Skin epidermis (tissue), 12 donors: ENCODE measurements at regions not wholly inside any gene's neighbourhood (a gene's known extent, or its start where the extent isn't known, plus 50 kb on each side); places are given as distances from the start of the nearest gene placed in this dataset.
"Not testable (repeated sequence)": the region's sequence is repeated elsewhere in the genome, so short reads cannot be mapped to it uniquely, and the experiment has no call there.

Experiments used
- H3K27ac ChIP-seq, 21 experiments: fragments of 200-600 bp; sonication (generic) in 11 of 21; one replicate each; pipeline ENCODE4 v1.5.0; 2020; ENCODE audit warnings: mild to moderate bottlenecking in 3 of 21, inconsistent platforms in 2 of 21, moderate library complexity in 2 of 21
- H3K4me3 ChIP-seq, 7 experiments: fragments of 200-600 bp; sonication (generic) in 2 of 7; one replicate each; pipeline ENCODE4 v1.5.0; 2020; ENCODE audit warnings: inconsistent platforms in 2 of 7, mild to moderate bottlenecking in 2 of 7, moderate library complexity in 1 of 7

DNA sequence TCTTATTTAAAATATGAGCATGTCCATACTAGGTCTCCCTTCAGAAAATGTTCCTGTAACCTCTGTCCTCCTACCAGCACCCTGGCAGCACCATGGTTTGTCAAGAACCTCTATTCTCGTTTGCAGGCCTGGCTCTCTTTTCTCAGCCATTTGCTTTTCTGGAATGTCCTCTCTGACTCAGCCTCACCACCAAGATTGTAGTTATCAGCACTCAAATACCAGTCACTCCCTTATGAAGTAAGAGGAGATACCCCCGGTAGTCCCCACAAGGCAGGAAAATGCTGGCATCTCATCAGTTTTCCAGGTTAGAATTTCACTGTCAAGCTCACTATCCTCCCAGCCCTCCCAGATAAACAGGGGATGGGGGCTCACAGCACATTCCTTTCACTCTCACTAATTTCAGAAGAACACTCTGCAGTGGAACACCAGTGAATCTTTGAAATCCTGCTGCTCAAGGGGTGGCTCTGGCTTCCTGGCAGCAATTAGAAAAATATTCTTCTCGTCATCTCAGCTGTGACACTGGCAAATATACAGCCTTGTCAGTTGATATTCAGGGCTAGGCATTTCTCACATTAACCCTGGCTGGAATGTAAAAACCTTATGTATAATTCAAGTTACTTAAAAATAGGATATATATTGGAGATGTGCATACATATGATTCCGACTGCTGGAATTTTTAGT, 129.2 kb downstream of the TBX18 start:
- no peak overlapping the region for H3K4me3 ChIP-seq
- peak overlapping the region in 1 of 21 experiments; percentile 24 for H3K27ac ChIP-seq

DNA sequence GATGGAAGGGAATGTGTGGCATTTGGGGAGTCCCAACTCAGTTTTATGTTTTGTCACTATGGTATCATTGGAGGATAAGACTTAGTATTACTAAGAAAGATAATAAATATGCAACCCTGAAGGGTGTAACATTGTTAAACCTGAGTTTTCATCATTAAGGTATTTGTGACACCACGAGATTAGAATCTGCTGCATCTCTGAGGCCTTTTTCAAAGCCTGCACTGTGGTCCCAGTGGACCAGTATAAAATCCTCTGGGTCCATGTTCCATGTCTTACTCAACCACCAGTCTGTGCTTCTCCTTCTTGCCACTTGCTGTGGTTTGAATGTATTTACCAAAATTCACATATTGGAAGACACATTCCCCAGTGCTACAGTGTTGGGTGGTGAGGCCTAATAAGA, 130.6 kb downstream of the TBX18 start:
- Histone ChIP-seq H3K4me3 (no peak overlapping the region), H3K27ac (no peak overlapping the region)

DNA sequence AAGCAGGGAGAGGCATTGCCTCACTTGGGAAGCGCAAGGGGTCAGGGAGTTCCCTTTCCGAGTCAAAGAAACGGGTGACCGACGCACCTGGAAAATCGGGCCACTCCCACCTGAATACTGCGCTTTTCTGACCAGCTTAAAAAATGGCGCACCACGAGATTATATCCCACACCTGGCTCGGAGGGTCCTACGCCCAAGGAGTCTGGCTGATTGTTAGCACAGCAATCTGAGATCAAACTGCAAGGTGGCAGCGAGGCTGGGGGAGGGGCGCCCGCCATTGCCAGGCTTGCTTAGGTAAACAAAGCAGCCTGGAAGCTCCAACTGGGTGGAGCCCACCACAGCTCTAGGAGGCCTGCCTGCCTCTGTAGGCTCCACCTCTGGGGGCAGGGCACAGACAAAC, 137.9 kb downstream of the TBX18 start:
- H3K4me3 ChIP-seq, H3K27ac ChIP-seq: not testable (repeated sequence)

DNA sequence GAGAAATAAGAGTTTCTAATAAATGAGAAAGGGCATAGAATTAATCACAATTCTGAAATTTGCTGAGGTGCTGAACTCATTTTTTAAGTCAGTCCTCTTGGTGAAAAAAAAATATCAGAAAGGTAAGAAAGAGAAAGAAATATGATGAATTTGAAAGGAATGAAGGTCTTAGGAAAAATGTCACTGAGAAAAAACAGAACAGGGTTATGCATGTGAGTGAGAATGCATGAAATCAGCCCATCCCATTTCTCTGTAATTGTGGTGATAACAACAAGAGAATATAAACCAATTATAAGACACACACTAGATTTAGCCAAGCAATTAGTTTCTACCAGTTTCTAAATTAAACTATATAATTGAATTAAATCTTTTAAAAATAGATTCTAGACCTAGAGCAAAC, 138.9 kb downstream of the TBX18 start:
- no peak overlapping the region for H3K4me3 ChIP-seq
- no peak overlapping the region for H3K27ac ChIP-seq

DNA sequence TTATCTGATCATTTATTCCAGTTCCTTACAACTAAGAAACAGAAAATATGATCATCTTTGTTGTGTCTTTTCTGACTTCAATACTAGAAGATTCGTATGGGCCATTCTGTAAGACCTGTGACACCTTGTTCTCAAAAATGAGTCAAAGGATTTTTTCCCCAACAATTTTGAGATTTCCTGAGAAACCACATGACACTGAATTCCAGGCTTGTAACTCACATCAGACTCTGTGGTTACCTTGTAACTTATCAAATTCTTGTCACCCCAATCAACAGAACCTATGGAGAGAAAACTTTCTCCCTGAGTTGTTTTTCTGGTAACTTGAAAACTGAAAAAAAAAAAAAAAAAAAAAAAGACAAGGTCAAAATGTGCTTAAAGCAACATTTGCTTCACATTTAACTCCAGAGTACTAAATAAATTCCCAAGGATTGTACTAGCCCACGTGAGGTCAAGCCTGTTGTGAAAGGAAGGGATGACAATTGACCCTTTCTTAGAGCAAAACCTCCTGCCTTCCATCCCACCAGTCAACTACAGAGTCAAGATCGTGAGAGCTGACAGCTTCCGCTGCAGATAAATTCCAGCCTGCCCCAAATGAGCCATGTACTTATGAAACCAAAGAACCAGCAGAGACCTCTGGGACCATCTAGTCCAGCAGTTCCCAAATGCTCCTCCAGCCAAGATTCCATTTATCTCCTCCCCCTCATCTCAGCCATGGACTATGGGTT, 140.3 kb downstream of the TBX18 start:
- H3K27ac ChIP-seq: no peak overlapping the region
- no peak overlapping the region for H3K4me3 ChIP-seq

DNA sequence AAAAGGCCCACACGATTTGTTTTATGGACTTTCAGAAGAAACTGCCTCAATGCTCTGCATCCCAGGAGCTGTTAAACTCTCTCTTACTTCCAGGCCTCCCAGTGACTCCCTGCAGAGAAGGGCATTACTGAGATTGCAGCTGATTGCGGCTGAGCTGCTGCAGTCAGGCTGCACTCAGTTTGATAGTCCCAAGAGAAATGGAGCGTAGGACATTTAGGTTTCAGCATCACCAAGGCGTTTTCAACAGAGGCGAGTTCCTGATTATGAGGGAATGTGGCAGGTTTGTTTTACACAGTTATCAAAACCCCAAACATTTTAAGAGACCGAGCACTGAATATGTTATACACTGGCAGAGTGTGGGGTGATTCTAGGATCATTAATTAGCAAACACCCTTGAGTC, 145.6 kb downstream of the TBX18 start:
- no peak overlapping the region for H3K4me3 ChIP-seq
- peak overlapping the region in 6 of 21 experiments; percentile 47 to 75 (median 58) for H3K27ac ChIP-seq

DNA sequence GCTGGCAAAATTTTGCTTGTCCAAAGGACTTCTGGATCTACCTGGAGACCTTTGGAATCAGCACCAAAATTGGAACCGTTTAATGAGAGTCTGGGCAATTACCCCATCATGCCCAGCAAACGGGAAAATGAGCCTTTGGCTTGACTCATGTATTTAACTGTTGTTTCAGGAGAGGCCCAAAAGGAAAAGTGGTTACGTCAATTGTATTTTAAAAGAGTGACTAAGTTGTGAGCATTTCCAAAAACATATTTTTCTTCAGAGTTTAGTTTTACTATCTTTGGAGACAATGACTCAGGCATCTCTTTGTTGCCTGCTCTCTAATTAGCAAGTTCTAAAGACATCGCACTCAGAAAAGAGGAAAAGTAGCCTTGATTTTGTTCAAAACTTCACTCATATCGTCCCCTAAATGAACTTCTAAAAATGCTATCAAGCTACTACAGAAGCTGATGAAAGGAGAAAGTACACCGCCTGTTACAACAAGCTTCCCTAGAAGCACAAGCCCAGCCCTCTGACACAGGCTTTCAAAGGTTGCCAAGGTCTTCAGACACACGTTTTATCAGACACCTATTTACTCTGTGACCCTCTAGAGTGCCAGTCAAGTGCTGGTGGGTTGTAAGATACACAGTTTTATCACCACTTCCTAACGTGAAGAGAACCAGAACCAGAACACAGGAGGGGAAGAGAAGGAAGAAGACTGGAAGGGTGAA, 146.2 kb downstream of the TBX18 start:
- Histone ChIP-seq H3K27ac (peak overlapping the region in 7 of 21 experiments; percentile 6 to 75 (median 55)), H3K4me3 (no peak overlapping the region)

DNA sequence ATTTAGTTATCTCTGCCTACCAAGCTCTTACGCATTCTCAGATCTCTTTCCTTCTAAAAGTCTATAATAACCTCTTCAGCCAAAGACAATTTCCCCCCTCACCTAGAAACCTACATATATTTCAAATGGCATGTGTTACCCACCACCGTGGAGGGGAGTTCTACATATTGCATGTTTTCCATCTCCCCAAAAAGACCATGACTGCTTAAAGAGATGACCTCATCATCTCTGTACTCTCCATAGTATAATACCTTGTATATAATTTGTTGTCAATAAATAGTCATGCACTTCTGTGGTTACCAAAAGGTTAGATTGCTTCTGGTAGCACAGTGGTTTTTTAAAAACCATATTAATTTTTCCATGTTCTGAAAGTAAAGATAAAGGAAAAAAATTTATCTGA, 148.4 kb downstream of the TBX18 start:
- Histone ChIP-seq H3K4me3 (no peak overlapping the region), H3K27ac (no peak overlapping the region)

DNA sequence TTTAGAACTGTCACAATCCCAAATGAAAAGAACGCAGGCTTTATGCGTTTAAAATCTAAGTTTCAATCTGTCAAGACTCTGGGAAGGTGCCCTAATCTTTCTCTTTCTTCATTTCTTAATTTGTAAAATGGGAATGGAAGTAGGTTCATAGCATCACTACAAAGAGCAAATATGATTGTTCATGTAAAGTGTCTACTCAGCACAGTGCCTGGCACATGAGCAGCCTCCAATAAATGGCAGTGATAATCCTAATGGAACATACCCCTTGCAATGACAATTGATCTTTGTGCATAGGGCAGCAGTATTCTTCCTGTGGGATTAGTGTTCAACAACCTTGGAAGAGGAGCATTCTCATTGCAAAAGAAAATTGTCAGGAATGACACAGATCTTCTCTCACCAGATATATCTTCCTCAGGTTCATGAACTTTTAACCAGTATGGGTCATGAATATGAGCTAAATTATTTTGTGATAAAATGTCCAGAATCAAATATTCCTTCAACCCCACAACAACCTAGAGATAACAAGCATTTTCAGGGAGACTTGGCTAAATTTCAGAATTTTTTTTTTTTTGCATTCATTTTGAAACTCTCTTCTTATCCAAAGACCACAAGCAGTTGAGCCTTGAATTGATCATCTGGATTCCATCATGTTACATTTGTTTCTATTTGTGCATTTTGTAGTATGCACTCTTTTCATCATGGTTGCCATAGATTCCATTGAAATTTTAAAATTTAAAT, 149.1 kb downstream of the TBX18 start:
- Histone ChIP-seq H3K27ac (no peak overlapping the region), H3K4me3 (no peak overlapping the region)

DNA sequence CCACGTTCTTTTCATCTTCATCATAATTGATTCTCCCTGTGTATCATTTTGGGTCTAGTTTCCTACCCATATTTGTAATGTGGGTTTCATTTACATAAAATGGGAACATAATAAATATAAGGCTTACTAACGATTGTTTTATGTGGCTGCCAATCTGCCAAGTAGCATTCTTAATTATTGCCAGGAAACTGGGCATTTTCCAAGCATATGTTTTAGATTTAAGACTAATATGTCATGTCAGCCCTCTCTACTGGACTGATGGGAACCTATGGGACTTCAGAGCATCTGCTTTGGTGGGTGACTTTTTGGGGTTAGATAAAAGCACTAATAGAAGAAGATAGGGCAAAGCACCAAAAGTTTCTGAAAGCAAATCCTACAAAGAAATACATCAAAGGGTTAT, 157.5 kb downstream of the TBX18 start:
- no peak overlapping the region for H3K4me3 ChIP-seq
- peak overlapping the region in 1 of 21 experiments; percentile 12 for H3K27ac ChIP-seq

DNA sequence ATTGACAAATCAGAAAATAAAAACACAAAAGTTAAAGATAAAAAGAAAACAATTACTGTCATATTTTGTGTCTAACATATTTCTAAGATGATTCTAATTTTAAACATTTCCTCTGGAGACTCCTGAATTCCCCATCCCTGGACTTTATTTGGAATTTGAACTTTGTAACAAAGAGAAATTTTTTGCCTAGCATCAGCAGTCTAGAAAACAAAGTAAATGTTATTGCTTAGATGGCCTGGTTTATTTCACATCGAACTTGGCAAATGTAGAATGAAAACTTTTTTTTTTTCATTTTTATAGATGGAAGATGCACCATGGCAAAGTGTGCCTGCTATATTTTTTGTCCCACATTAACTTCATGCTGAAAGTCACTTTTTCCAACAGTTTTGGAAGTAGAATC, 159.1 kb downstream of the TBX18 start:
- H3K4me3 ChIP-seq: no peak overlapping the region
- H3K27ac ChIP-seq: no peak overlapping the region

DNA sequence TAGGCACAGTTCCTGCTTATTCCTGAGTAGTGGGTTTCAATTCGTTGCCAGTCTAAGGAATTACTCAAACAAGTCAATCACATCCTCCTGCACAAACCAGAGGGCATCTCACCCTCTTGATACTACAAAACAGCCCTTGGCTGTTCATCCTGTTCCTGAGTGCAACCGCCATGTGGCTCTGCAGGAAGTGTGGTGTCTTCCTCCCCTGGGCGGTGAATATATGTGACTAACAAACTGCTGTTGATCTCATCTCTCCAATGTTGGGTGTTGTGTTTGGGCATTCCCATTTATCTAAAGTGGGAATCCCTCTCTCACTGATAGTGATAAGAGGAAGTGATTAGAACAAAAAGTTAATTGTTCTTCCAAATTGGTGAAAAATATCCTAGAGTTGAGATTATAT, 163.0 kb downstream of the TBX18 start:
- Histone ChIP-seq H3K27ac (no peak overlapping the region), H3K4me3 (no peak overlapping the region)

DNA sequence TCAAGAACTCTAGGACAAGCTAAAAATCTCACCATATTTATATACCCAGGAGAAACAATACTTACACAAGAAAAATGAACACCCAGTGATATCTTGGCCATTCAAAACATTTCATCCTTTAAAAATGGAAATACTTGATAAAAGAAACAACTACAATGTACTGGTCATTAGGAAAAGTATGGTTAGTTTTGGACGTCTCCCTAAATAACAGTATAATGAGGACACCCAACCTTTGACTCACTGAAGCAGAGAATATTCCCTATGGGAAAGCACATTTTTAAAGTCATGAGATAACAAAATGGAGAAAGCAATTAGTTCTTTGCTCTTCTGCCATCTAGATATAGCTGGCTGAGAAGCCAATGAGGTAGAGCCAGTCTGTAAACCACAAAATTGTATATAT, 164.4 kb downstream of the TBX18 start:
- no peak overlapping the region for H3K4me3 ChIP-seq
- no peak overlapping the region for H3K27ac ChIP-seq

DNA sequence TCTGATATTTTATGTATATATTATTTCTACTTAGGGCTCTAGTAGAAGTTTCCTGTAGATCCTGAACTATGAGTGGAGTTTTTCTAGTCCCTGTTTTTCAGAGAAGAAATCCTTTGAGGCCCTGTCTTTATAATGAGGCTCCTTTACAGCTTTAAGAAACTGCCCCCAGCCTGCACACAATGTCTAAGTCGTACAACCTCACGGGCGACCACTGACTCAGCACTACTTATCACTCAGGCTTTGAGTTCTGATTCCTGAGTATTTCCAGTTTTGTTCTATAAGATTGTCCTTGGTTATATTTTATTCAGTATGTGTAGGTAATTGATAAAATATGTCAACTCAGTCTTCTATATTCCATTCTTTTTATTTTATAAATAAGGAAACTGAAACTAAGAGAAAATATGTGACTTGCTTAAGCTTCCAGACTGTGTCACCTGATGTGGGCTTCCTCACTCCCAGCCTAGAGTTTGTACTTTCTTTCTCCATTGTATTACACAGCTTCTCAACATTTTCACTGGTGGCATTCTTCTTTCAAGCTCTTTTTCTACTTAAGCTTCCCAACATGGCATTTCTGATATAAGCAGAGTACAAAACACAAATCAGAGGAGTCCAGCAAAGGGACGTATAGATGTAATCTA, 167.0 kb downstream of the TBX18 start:
- Histone ChIP-seq H3K27ac (no peak overlapping the region), H3K4me3 (no peak overlapping the region)

DNA sequence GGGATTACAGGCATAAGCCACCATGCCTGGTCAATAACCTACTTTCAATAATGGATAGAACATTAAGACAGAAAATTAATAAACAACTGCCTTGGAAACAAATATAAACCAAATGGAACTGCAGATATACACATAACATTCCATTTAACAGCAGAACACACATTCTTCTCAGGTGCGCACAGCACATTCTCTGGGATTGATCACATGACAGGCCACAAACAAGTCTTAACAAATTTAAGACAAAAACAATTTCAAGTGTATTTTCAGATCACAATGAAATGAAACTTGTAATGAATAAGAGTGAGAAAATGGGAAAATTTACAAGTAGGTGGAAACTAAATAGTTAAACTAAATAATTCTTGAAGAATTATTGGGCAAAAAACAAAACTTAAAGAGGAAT, 167.9 kb downstream of the TBX18 start:
- Histone ChIP-seq H3K27ac (no peak overlapping the region), H3K4me3 (no peak overlapping the region)

DNA sequence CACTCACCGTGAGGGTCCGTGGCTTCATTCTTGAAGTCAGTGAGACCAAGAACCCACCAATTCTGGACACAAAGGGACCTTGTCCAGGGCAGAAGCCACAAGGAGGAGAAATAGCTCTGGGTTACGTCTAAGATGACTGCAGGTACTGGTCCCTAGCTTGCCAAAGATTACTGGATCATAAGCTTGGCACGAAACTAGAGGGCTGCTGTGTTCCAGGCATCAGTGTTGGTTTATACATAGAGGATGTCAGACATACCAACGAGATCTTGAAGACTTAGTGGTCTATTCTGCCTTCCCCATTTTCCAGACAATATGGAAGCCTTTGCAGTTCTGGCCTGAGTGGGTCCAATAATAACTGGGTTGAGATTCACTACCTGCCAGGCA, 175.7 kb downstream of the TBX18 start:
- Histone ChIP-seq H3K4me3 (no peak overlapping the region), H3K27ac (no peak overlapping the region)

DNA sequence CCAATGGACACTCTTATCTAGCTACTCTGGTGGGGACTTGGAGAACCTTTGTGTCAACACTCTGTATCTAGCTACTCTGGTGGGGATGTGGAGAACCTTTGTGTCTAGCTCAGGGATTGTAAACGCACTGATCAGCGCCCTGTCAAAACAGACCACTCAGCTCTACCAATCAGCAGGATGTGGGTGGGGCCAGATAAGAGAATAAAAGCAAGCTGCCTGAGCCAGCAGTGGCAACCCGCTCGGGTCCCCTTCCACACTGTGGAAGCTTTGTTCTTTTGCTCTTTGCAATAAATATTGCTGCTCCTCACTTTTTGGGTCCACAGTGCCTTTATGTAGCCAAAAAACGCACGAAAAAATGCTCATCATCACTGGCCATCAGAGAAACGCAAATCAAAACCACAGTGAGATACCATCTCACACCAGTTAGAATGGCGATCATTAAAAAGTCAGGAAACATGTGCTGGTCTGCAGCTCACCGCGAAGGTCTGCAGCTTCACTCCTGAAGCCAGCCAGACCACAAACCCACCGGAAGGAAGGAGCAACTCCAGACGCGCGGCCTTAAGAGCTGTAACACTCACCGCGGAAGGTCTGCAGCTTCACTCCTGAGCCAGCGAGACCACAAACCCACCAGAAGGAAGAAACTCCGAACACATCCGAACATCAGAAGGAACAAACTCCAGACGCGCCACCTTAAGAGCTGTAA, 176.3 kb downstream of the TBX18 start:
- H3K4me3 ChIP-seq: not testable (repeated sequence)

DNA sequence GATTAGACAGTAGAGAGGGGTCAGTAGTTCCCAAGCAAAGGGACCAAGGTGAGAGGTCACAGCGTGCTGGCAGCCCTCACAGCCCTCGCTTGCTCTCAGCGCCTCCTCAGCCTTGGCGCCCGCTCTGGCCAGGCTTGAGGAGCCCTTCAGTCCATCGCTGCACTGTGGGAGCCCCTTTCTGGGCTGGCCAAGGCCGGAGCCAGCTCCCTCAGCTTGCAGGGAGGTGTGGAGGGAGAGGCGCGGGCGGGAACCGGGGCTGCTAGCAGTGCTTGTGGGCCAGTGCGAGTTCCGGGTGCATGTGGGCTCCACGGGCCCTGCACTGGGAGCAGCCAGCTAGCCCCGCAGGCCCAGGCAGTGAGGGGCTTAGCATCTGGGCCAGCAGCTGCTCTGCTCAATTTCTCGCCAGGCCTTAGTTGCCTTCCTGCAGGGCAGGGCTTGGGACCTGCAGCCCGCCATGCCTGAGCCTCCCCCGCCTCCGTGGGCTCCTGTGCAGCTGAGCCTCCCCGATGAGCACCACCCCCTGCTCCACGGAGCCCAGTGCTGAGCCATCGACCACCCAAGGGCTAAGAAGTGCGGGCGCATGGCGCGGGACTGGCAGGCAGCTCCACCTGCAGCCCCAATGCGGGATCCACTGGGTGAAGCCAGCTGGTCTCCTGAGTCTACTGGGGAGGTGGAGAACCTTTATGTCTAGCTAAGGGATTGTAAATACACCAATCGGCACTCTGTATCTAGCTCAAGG, 177.0 kb downstream of the TBX18 start:
- H3K4me3 ChIP-seq, H3K27ac ChIP-seq: not testable (repeated sequence)

More for the DNA sequence above, 176.3 kb downstream of the TBX18 start:
- not testable (repeated sequence) for H3K27ac ChIP-seq

DNA sequence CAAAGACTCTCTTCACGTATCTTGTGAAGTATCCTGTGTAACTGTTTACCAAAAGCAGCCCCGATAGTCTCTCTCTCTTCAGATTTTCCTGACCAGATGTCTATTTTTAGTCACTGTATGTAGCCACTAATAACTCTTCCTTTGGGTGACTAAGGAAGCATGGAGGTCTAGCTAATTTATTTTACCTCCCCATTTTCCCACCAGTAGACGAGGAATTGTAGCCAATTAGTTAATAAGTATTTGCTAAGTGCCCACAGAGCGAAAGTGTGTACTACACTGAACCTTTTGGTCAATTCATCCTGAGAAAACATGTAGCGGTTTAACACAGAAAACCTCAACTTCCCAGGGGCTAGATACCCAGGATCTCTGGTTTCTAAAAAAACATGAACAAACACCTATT, 180.6 kb downstream of the TBX18 start:
- no peak overlapping the region for H3K27ac ChIP-seq
- no peak overlapping the region for H3K4me3 ChIP-seq
